ENCODE measurements at regions not wholly inside any gene's neighbourhood (a gene's known extent, or its start where the extent isn't known, plus 50 kb on each side); places are given as distances from the start of the nearest gene placed in this dataset.

DNA sequence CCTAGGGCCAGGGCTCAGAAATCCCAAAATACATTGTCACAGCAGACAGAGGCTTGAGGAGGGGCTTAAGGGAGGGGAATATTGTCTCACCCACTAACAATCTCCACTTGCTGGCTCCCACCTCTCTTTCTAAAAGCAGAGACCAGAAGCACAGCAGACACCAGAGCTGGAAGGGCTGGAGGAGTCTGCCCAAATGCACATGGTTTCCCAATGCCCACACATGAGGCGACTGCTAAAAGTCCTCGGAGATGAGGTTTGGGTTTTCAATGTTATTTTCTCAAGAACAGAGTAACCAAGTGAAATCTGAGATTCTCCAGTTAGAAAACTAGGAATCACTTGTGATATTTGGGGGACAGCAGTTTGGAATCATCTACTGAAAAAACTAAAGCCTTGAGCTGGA, 325.6 kb upstream of the JARID2 start (continued):
- TF ChIP-seq PHF21A (CRISPR knock-in tag; IDR thresholded peaks at IDR 0.05) (no peak), ZNF570 (CRISPR knock-in tag; IDR thresholded peaks at IDR 0.05; ENCODE audit: borderline replicate concordance) (no peak)

DNA sequence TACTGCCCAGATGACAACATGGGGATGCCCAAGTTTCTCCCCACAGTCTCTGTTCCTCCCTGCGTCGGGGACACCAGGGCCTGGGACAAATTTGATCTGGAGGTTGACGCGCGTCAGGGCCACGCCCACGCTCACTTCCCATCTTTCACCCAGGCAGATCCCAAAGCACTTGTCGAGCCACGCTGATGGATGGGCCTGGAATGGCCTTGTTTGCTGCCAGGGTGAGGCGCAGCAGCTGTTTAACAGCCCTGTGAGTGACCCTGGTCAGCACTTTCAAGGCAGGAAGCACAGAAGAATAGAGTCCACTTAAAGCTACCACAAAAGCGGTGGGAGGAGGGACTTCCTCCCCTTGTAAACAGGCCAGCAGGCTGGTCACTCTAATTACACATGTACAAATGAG, 324.7 kb upstream of the JARID2 start:
- peak; percentile 41; the same call in 1 of the 3 replicates for ATAC-seq
- TF ChIP-seq GABPA (IDR thresholded peaks at IDR 0.05; ENCODE audit: low read depth, low read length) = no peak
- TF ChIP-seq GABPA (CRISPR knock-in tag; IDR thresholded peaks at IDR 0.05; ENCODE audit: low read depth) = peak; percentile 25; the same call in 1 of the 2 replicates
- TF ChIP-seq PRPF4 (IDR thresholded peaks at IDR 0.05; ENCODE audit: low read depth, low read length, poor library complexity, severe bottlenecking) = no peak
- Histone ChIP-seq H3K4me3 (replicated peaks in 1 of 3; ENCODE audit: insufficient read depth in 1 of 3, low read depth in 2 of 3, low read length in 3 of 3) (no peak overlapping the region), H3K4me2 (ENCODE audit: low read depth, low read length) (no peak overlapping the region), H3K36me3 (replicated peaks in 1 of 2; ENCODE audit: control insufficient read depth in 1 of 2, insufficient read depth in 2 of 2, low read length in 2 of 2) (no peaks in the 10 kb centered on the region), H3K27ac (ENCODE audit: extremely low read length, insufficient read depth, low read length) (no peak overlapping the region), H2AFZ (ENCODE audit: low read length) (no peak overlapping the region), H3K4me1 (ENCODE audit: insufficient read depth, low read length) (no peaks in the 10 kb centered on the region), H3K9ac (ENCODE audit: insufficient read depth, low read depth, low read length) (no peak overlapping the region), H4K20me1 (ENCODE audit: insufficient read depth, low read length) (no peaks in the 10 kb centered on the region), H3K27me3 (ENCODE audit: control insufficient read depth in 1 of 2, insufficient read depth in 2 of 2, low read length in 2 of 2) (peaks cover 0 to 28% of the 10 kb centered on the region in 2 experiments; a peak in 3 of 5 replicates), H3K79me2 (ENCODE audit: insufficient read depth, low read length) (no peaks in the 10 kb centered on the region), H3K9me3 (ENCODE audit: low read length) (no peaks in the 10 kb centered on the region)
- DNase-seq (ENCODE audit: low spot score) = no peak
- POLR2A ChIA-PET = no interaction called here
- 69% methylated on average over 11 of the region's 11 CpGs for WGBS (ENCODE audit: low lambda C conversion rate)
- FAIRE-seq = no peak
- intact Hi-C loops (cut with micrococcal nuclease; ENCODE audit: unreplicated experiment) = no loop called here
- CTCF ChIA-PET (ENCODE audit: low intra/inter-chr PET ratio, low total read pairs) = no interaction called here
- in situ Hi-C loops (cut with HindIII; ENCODE audit: extremely low pct_ligation_motif_present, low pct_unique_long_range_greater_than_20kb) = no loop called here
- BruUV-seq (replicated peaks) = no TSS peak

DNA sequence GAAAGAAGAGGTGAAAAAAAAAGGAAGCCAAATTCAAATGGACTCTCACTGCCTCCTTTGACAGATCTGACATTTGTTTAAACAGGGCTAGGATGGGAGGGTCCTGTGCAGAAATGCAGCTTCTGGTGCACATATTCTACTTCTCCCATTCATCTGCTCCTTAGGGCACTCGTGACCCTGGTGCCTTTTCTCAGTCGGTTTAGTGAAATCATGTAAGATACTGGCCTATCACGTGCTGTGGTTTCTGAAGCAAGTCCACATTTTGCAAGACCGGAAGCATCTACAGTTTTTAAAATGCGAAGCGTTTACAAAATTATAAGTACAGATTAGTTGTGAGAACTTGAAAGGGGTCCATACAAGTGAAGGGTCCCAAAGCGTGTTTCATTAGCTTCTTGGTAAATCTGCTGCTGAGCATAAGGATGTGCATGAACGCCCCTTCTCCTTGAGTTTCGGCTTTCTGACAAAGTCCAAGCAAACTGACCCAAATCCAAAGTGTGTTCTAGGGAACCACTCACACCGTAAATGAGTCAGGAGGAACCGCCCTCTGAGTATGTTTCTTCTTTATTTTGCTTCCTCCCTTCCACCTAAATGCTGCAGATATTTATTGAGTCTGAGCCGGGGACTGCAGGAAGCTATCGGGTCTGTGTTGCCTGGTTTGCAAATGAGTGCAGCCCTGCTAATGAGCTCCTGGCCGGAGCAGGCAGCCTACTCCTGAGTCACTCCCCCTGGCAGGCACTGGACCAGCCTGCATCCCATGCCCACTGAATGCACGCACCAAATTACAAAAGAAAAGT, 323.8 kb upstream of the JARID2 start:
- no peak for FAIRE-seq
- Histone ChIP-seq H3K4me2 (ENCODE audit: low read depth, low read length) (no peak overlapping the region), H3K9me3 (ENCODE audit: low read length) (no peaks in the 10 kb centered on the region), H3K4me1 (ENCODE audit: insufficient read depth, low read length) (no peaks in the 10 kb centered on the region), H3K4me3 (replicated peaks in 1 of 3; ENCODE audit: insufficient read depth in 1 of 3, low read depth in 2 of 3, low read length in 3 of 3) (no peak overlapping the region), H3K27ac (ENCODE audit: extremely low read length, insufficient read depth, low read length) (no peak overlapping the region), H3K27me3 (ENCODE audit: control insufficient read depth in 1 of 2, insufficient read depth in 2 of 2, low read length in 2 of 2) (peaks cover 0 to 28% of the 10 kb centered on the region in 2 experiments; a peak in 3 of 5 replicates), H2AFZ (ENCODE audit: low read length) (no peak overlapping the region), H3K79me2 (ENCODE audit: insufficient read depth, low read length) (no peaks in the 10 kb centered on the region), H3K36me3 (replicated peaks in 1 of 2; ENCODE audit: control insufficient read depth in 1 of 2, insufficient read depth in 2 of 2, low read length in 2 of 2) (no peaks in the 10 kb centered on the region), H3K9ac (ENCODE audit: insufficient read depth, low read depth, low read length) (no peak overlapping the region), H4K20me1 (ENCODE audit: insufficient read depth, low read length) (no peaks in the 10 kb centered on the region)
- TF ChIP-seq ZNF737 (CRISPR knock-in tag; IDR thresholded peaks at IDR 0.05; ENCODE audit: borderline replicate concordance) = no peak
- TF ChIP-seq ZNF549 (CRISPR knock-in tag; IDR thresholded peaks at IDR 0.05) = no peak
- TF ChIP-seq, protein P1, sequence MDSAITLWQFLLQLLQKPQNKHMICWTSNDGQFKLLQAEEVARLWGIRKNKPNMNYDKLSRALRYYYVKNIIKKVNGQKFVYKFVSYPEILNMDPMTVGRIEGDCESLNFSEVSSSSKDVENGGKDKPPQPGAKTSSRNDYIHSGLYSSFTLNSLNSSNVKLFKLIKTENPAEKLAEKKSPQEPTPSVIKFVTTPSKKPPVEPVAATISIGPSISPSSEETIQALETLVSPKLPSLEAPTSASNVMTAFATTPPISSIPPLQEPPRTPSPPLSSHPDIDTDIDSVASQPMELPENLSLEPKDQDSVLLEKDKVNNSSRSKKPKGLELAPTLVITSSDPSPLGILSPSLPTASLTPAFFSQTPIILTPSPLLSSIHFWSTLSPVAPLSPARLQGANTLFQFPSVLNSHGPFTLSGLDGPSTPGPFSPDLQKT (CRISPR knock-in tag; IDR thresholded peaks at IDR 0.05; ENCODE audit: borderline replicate concordance) = no peak
- TF ChIP-seq ZNF577 (CRISPR knock-in tag; IDR thresholded peaks at IDR 0.05; ENCODE audit: borderline replicate concordance, low read depth) = no peak
- TF ChIP-seq, protein P2, sequence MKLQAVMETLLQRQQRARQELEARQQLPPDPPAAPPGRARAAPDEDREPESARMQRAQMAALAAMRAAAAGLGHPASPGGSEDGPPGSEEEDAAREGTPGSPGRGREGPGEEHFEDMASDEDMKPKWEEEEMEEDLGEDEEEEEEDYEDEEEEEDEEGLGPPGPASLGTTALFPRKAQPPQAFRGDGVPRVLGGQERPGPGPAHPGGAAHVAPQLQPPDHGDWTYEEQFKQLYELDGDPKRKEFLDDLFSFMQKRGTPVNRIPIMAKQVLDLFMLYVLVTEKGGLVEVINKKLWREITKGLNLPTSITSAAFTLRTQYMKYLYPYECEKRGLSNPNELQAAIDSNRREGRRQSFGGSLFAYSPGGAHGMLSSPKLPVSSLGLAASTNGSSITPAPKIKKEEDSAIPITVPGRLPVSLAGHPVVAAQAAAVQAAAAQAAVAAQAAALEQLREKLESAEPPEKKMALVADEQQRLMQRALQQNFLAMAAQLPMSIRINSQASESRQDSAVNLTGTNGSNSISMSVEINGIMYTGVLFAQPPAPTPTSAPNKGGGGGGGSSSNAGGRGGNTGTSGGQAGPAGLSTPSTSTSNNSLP (IDR thresholded peaks at IDR 0.05; ENCODE audit: low read depth, low read length) = no peak
- TF ChIP-seq HNRNPK (IDR thresholded peaks at IDR 0.05; ENCODE audit: low read depth, low read length, poor library complexity, severe bottlenecking) = no peak
- 51% methylated on average over 15 of the region's 15 CpGs for WGBS (ENCODE audit: low lambda C conversion rate)
- BruUV-seq (replicated peaks) = no TSS peak
- no peak for ATAC-seq
- ChIA-PET CTCF (ENCODE audit: low intra/inter-chr PET ratio, low total read pairs) (no interaction called here), POLR2A (no interaction called here)
- intact Hi-C loops (cut with micrococcal nuclease; ENCODE audit: unreplicated experiment) = no loop called here
- in situ Hi-C loops (cut with HindIII; ENCODE audit: extremely low pct_ligation_motif_present, low pct_unique_long_range_greater_than_20kb) = no loop called here
- no peak for DNase-seq (ENCODE audit: low spot score)

Measured in HepG2 (cell line).